BE2C (cell line): ENCODE measurements at regions not wholly inside any gene's neighbourhood (a gene's known extent, or its start where the extent isn't known, plus 50 kb on each side); places are given as distances from the start of the nearest gene placed in this dataset.
"Not testable (repeated sequence)": the region's sequence is repeated elsewhere in the genome, so short reads cannot be mapped to it uniquely, and the experiment has no call there.

ENCODE experiments used
- DNase-seq: peaks from one replicate; pipeline ENCODE4 v3.0.0-alpha.2; 2020
- H3K27me3 ChIP-seq: fragments of 250-450 bp; sonication (Bioruptor Pico); 2 replicates; pipeline ENCODE4 v1.5.1; 2020; ENCODE audit warnings: mild to moderate bottlenecking
- H3K36me3 ChIP-seq: fragments of 250-450 bp; sonication (Bioruptor Pico); 2 replicates; pipeline ENCODE4 v1.5.1; 2020; ENCODE audit warnings: mild to moderate bottlenecking
- H3K4me1 ChIP-seq: fragments of 250-450 bp; sonication (Bioruptor Pico); 2 replicates; pipeline ENCODE4 v1.5.1; 2020
- H3K4me3 ChIP-seq: 2 replicates; pipeline ENCODE4 v1.5.1; 2011; ENCODE audit warnings: low read depth, low read length
- H3K9me3 ChIP-seq: fragments of 250-450 bp; sonication (Bioruptor Pico); 2 replicates; pipeline ENCODE4 v1.5.1; 2020
- CTCF ChIP-seq: IDR thresholded peaks from 2 replicates; pipeline ENCODE4 v1.5.1; 2012; ENCODE audit warnings: mild to moderate bottlenecking, low read depth, low read length

GRCh38 chr11:129569007-129569406 lies 193.4 kb downstream of the BARX2 start:
- Histone ChIP-seq H3K4me1 (no peaks in the 10 kb centered on the region), H3K9me3 (no peaks in the 10 kb centered on the region), H3K4me3 (no peak overlapping the region), H3K27me3 (no peaks in the 10 kb centered on the region), H3K36me3 (no peaks in the 10 kb centered on the region)
- DNase-seq: no peak
- TF ChIP-seq CTCF: no peak

- not testable (repeated sequence) for DNase-seq, H3K4me3 ChIP-seq, H3K27me3 ChIP-seq, H3K9me3 ChIP-seq, H3K36me3 ChIP-seq, H3K4me1 ChIP-seq
Observed at GRCh38 chr11:129572667-129573066, 197.0 kb downstream of the BARX2 start.

- Histone ChIP-seq H3K36me3 (no peaks in the 10 kb centered on the region), H3K4me3 (no peak overlapping the region), H3K27me3 (no peaks in the 10 kb centered on the region), H3K4me1 (no peaks in the 10 kb centered on the region), H3K9me3 (no peaks in the 10 kb centered on the region)
- DNase-seq: no peak
- TF ChIP-seq CTCF: no peak
Observed at GRCh38 chr11:129573161-129573560, 197.5 kb downstream of the BARX2 start.

- no peaks in the 10 kb centered on the region for H3K36me3 ChIP-seq
- H3K4me1 ChIP-seq: no peaks in the 10 kb centered on the region
- H3K4me3 ChIP-seq: no peak overlapping the region
- no peaks in the 10 kb centered on the region for H3K9me3 ChIP-seq
- no peaks in the 10 kb centered on the region for H3K27me3 ChIP-seq
- no peak for DNase-seq
- no peak for TF ChIP-seq CTCF
Observed at GRCh38 chr11:129574431-129574830, 198.8 kb downstream of the BARX2 start.

- no peaks in the 10 kb centered on the region for H3K9me3 ChIP-seq
- no peak for DNase-seq
- no peaks in the 10 kb centered on the region for H3K36me3 ChIP-seq
- H3K4me1 ChIP-seq: no peaks in the 10 kb centered on the region
- H3K27me3 ChIP-seq: no peaks in the 10 kb centered on the region
- TF ChIP-seq CTCF: no peak
- no peak overlapping the region for H3K4me3 ChIP-seq
Observed at GRCh38 chr11:129576652-129577051, 201.0 kb downstream of the BARX2 start.

- Histone ChIP-seq H3K4me3 (no peak overlapping the region), H3K27me3 (no peaks in the 10 kb centered on the region), H3K9me3 (no peaks in the 10 kb centered on the region), H3K36me3 (no peaks in the 10 kb centered on the region), H3K4me1 (no peaks in the 10 kb centered on the region)
- no peak for TF ChIP-seq CTCF
- no peak for DNase-seq
Observed at GRCh38 chr11:129578006-129578405, 202.4 kb downstream of the BARX2 start.

- H3K36me3 ChIP-seq: no peaks in the 10 kb centered on the region
- H3K4me1 ChIP-seq: no peaks in the 10 kb centered on the region
- DNase-seq: no peak
- no peaks in the 10 kb centered on the region for H3K9me3 ChIP-seq
- no peak for TF ChIP-seq CTCF
- no peak overlapping the region for H3K4me3 ChIP-seq
- no peaks in the 10 kb centered on the region for H3K27me3 ChIP-seq
Observed at GRCh38 chr11:129580278-129580677, 204.6 kb downstream of the BARX2 start.
